ENCODE measurements at regions not wholly inside any gene's neighbourhood (a gene's known extent, or its start where the extent isn't known, plus 50 kb on each side); places are given as distances from the start of the nearest gene placed in this dataset.

GRCh38 chr12:74624201-74624600, 86.6 kb downstream of the ATXN7L3B start:
- TF ChIP-seq POLR2AphosphoS5 (IDR thresholded peaks at IDR 0.05; ENCODE audit: low read depth, low read length) (no peak), POLR2A (IDR thresholded peaks at IDR 0.05; ENCODE audit: low read depth, low read length) (no peak), PAX5 (IDR thresholded peaks at IDR 0.05; ENCODE audit: insufficient read depth, low read length, severe bottlenecking) (no peak), TAF1 (IDR thresholded peaks at IDR 0.05; ENCODE audit: low read depth, low read length) (no peak)
